ENCODE measurements at regions not wholly inside any gene's neighbourhood (a gene's known extent, or its start where the extent isn't known, plus 50 kb on each side); places are given as distances from the start of the nearest gene placed in this dataset.

DNA sequence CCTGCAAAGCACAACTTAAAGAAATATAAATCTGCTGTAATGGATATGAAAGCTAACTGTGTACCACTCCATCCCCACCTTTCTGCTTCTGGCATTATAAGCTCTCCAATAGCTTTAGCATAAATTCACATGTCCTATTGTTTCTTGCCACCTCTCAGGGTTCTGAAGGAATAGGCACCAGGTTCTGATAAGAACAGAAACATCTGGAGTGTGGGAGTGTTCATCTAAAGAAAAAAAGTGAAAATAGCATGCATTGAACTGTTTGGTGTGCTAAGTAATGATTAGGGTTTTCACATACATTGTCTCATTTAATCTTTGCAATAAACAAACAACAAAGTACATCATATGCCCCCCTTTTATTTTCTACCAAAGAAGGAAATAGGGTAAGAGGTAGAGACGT lies 72.3 kb downstream of the FAM76B start:
- DNase-seq: no peak

DNA sequence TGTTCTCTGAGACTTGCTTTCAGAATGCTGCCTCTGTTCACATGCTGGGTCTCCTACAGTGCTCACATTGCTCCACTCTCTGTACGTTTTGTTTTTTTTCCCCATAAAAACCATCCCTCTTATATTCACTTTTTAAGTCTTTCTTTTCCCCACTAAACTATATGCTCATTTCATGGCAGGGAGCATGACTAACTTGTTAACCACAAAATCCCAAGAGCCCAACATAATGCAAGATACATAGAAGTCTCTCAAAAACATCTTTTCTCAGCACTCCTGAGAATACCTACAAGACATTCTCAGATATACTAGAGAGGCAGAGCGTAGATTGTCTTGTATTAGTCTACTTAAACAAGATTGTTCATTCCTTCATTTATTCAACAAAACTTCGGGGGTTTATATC lies 73.3 kb downstream of the FAM76B start:
- no peak for DNase-seq

DNA sequence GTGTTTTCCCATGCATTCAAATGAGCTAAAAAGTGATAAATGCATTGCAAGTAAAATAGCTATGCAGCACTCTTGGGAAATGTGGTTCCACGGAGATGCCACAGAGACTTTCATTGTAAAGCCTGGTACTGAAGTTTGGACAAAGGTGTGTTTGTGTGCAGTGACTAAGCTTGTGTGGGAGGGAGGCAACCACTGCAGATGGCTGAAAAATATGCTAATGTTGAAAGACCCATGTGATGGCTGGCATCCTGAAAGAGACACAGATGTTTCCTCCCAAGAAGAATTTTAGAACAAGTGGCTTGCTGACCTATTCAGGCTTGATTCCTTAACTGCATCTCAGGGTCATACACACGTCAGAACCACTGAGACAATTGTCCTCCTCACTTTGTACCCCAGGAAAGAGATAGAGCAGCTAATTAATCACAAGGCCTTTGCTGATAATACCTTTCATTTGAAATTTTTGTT lies 73.8 kb downstream of the FAM76B start:
- DNase-seq: no peak

DNA sequence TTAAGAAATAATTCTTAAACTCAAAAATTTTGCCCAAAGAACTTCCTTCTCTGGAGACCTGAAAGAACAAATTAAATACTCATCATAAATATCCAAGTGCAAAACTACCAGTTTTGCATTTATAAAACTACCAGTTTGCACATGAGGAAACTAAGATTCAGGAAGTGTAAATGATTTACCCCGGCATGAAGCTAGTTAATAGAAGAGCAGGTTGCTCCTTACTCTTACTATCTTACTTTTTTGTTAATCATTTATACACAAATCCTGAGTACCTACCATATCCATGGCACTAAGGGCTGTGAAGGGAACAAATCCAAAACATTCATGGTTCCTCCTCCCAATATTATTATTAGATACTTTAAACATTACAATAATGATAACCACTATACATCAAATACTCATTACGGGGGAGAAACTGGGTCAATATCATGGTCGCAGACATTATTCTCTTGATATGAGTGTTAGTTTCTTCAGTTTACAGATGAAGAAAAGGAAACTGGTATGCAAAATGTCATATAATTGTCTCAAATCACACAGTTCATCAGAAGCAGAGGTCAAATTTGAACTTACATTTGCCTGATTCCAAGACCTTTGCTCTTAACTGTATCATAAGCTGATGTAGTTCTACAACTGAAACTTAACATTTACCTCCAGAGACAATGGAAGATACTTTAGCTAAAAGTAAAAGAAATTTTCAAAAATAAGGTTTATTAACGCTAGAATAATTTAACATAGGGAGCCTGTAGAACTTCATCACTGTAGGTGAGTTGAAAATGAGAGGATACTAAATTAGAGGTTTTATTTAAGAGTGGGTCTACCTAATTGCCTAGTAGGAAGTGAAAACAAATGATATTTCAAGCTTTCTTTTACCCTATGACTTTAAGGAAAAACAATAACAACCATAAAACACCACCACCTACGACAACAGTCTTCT lies 74.5 kb downstream of the FAM76B start:
- DNase-seq: no peak

DNA sequence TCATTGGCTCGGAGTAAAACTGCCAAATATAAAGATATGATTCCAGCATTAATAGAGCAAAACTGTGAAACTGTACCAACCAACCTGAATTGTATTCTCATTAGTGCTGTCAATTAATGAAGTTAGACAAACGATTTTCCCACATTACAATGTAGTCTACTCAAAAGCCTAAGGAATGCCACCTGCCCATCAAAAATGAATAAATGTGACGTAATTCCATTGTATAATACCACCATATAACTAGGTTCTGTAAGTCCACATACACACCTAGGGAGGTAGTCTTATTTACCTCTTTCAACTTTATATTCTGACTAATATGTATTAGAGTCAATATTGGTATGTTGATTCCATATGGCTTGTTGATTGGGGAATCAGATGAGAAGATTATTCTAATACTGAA lies 76.2 kb downstream of the FAM76B start:
- no peak for DNase-seq

DNA sequence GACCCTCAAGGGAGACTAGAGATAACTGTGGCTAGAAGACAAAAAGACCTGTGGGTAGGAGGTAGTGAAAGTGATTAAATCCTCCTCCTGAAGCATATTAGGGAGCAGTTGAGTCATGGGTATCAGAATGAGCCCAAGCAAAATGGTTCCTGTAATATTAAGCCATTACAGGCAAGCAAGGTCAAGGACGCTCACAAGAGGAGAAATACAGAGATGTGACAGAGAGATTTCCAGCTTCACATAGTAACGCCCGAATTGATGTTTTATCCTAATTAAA lies 77.7 kb downstream of the FAM76B start:
- DNase-seq: no peak

DNA sequence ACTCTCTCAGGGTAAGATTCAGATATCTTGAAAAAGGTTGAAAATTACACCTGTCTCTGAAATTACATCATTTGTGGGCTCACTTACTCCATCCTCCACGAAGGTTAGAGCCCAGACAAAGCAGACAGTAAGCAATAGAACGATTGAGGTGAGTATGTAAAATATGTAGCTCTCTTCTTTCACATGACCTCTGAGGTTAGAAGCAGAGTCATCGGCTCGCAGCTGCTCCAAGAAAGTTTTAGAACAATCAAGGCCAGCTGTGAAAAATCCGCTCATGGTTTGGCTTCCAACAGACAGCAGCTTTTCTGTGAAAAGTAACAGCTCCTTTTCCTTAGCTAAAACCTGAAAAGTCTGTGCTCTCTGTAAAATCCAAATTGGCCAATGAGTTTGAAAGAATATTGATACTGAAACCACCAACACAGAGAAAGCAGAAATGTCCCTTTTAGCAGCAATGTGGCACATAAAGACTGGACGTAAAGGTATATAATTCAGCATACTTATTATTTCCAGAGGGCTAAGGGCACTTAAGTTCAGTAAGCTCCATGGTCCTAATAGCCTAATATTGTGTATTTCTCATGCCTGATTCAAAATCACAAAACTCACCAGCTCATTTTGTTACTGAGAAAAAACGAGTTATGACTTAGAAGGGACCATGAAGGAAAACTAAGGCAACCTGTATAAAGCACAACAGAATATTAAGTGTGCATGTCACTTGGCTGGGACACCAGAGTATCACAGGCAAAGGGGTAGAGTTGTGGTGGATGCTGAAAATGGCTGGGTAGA lies 78.2 kb downstream of the FAM76B start:
- no peak for DNase-seq

DNA sequence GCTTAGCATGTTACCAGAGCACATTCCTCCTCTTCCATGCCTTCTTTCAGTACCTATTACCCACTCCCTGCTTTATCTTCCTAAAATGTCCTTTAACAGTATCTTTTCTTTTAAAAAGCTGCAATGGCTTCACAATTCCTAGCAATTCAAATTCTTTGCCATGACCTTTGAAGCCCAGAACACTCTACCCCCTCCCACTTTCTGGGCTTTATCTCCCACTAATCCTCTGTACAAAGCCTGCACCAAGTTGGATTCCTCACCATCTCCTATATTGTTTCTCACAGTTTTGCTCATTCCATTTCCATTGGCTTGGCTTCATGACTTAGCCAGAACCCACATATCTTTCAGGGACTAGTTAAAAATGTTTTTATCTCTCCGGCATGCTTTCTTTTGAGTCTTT lies 80.9 kb downstream of the FAM76B start:
- no peak for DNase-seq

DNA sequence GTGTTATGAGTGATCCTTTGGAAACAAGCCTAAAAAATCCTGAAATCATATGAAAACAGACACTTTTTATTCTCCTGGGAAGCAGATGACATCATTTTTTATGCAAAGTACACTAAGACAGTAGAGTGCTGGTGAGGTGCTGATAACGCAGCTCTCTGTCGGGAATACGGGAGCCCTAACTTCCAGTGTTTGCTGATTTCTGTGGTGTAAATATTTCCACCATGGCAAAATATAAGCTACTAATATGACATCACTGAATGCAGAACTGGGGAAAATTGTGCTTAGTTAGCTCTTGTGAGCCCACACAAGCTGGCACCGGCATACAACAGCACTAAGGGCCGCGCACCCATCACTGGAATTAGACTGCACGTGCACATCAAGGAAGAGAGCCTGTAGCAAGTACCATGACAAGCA lies 82.6 kb downstream of the FAM76B start:
- no peak for DNase-seq

DNA sequence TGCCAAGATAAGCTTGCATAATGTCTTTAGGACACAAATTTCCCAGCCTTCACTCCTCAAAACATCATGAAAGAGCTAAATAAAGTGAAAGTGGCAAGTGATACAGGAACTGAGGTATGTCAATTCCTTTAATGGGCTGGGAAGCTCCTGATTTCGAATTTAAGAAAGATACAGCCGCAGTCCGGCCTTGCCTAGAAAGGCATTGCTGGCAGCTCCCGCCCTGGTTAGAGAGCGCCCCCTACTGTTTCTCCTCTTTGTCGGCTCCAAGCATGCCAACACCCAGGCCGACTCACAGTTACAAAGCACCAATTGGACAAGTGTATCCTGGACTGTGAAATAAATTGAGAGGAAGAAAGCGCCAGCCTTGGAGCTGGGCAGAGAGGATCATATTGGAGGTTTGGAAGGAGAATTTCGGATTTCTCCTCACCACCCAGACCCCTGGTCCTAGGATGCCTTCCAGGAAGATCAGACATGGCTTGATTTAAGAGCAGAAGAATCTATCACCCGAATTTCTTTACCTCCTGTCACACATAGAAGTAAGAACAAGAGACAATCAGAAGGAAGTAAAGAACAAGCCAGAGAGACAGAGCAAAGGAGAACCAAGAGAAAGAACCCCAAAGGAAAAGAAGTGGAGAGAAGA lies 84.0 kb downstream of the FAM76B start:
- peak; percentile 18 to 84 for DNase-seq

DNA sequence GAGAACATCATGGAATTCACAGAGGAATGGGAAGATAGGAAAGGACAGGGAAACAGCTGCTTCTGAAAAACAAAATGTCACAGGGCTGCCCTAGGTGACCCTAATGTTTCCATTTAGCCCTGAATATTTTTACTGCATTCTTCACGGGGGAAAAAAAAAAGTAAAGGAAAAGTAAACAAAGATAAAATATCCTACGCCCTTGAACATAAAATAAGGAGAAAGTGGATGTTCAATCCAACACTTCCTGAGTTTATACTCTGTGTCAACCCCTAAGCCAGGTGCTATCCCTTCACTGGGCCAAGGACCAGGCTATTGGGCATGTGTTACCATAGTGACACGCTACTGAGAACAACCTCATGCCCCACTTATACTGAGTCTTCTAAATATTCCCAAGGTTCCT lies 84.7 kb downstream of the FAM76B start:
- no peak for DNase-seq

DNA sequence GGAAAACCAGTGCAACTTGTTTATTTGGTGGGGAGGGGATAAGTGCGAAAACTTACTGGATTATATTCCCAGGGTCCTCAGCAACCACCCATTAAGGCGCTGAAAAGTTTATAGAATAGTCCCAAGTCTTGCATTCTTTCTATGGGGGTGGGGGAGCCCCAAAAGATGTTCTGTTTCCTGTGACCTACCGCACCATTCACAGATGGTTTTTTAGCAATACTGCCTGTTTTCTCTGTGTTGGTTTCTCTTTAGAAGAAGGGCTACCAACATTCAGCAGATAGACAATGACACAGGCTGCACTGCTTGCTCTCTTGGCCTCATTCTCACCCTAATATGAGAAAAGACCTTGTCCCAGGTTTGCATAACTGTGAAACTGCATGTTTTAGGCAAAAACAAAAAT lies 86.5 kb downstream of the FAM76B start:
- no peak for DNase-seq

DNA sequence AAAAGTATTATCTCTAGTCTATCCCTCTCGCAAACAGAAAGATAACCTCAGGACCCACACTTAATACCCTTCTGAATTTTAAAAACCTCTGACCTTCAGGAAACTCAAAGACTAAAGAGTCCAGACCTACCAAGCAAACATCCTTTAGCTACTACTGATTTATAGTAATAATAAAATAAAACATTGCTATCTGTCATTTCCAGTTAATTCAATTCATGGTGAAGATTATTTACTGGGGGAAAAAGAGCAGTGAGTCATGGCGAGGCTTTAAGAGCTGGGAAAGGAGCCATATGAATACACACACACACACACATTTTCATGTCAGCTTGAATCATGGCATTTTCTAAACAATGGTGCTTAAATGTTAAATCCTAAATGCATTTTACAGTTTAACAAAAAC lies 87.1 kb downstream of the FAM76B start:
- DNase-seq: no peak

DNA sequence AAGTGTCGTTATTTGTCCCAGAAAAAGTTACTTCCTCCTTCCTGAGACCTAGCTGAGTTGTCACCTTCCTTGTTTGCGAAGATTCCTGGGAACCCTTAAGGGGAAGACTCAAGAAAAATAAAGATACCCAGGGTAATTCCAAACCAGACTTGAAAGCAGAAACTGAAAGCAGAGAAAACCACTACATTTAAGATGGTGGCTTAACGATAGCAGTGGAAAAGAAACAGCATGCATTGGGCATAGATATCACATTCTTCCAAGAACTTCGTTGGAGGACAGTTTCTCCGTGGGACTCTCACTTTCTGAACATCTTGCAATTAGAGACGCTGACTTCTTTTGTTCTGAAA lies 89.1 kb downstream of the FAM76B start:
- no peak for DNase-seq

DNA sequence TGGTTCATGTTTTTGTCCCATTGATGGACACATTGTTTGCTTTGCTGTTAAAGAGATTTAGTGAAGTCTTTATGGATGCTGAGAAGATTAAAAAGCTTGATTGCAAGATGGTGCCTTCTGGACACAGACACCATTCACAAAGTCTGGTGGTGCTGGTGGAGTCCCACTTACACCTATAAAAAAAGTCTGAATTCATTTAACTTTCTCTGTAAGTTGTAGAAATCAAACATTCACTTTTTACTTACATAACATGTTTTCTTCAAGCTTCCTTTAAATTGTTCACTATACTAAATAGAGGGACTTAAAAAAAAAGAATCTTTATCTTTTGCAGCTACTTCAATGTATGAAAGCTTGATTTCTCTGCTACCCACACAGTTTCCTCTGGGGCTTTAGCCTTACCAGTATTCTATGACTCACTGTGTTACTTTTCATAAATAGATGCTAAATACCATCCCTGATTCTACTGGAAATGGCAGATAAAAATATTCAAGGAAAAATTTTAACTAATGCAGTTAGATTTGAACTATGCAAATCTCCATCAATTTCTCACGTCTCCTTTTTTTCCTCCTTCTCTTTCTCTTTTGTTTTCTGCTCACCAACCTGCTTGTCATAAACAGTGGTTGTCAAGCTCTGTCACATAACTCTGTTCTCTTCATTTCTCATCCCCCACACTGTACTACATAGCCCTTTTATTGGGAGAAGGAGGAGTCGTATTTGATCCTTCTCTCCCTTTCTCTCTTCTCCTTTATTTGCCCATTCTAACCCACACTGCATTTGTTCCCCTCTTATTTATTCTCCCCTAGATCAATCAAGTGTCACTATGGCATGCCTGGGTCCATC lies 89.7 kb downstream of the FAM76B start:
- DNase-seq: no peak

DNA sequence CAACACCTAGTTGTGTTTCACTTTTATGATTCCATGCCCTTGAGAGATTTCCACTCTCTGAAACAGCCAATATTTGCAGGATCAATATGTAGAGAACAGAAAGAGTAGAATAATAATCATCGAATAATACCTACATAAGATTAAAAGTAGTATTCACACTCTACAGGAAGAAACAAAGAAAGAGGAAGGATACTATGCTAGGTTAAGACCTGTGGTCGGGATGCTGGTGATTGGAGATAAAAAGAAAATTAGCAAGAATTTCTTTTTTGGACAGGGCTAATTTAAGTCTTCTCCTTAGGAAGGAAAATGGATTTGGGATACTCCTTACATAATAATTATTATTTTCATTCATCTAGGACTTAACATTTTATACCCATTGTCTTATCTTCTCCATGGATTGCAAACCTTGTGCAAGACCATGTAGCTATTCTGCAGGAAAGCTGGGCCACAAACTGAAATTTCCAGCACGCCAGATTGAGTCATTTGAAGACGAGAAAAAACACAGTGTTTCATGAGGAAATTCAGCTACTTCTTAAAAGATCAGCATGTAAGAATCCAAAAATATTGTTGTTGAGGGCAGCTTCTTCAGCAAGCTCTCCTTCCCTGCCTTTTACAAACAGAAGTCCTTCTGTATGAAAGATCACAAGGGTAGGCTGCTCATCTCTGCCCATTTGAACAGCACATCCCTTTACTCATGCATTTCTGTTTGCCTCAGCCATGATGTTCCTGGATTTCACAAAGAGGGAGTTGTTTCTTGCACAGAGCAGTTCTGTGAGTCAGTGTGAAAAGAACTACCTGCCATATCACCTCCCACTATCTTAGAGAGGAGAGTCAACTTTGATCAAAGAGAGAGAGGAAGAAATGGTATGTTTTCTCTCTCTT lies 90.7 kb downstream of the FAM76B start:
- no peak for DNase-seq

DNA sequence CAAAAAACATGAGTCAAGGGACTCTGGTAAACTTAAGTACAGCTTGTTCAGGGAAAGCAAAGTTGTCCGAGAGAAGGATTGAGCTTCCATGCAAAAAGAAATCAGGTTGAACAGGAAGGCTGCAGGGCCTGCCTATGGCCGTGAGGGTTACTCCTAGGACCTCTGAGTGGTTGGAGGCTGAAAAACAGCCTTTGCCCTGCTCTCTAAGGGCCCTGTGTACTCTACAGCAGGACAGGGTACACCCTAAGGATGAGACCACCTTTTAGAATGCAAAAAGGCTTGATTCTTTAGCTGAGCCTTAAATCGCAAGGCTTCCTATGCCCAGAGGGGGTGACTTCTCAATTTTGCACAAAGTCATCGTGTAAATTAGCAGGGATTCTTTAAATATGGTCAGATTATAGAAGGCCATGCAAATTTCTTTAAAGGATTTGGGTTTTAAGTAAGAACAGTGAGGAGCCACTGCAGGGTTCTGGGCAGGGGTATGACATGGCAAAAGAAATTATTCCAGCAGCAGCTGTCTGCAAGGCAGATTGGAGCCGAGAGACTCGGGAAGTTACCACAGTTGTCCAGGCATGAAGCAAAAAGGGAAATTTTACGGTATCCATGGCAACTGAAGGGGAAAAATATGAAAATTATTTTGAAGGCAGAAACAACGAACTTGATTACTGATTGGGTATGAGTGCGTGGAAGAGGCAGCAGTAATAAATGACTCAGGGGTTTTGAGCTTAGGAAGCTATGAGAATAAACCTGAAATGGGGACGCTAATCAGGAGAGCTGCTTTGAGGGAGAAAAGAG lies 91.8 kb downstream of the FAM76B start:
- no peak for DNase-seq

DNA sequence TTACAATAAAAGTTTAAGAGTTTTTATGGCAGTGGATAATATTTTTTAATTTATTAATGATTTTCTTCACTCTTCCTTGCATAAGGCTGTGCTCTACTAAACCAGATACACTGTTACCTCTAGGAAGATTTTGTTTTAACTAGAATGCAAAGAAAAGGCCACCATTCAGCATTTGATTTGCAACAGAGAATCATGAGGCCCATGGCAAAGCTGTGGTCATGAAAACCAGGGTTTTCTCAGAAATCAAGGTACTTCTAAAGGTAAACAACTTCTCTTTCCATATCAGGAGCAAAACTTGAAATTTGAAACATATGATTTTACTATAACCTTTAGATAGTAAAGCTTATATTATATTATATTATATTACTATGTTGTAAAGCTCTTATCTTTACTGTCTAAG lies 94.4 kb downstream of the FAM76B start:
- no peak for DNase-seq

DNA sequence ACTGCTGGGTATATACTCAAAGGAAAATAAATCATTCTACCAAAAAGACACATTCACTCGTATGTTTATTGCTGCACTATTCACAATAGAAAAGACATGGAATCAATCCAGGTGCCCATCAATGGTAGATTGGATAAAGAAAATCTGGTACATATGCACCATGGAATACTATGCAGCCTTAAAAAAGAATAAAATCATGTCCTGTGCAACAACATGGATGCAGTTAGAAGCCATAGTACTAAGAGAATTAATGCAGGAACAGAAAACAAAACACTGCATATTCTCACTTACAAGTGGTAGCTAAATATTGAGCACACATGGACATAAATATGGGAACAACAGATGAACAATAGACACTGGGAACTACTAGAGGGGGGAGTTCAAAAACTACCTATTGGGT lies 96.3 kb downstream of the FAM76B start:
- DNase-seq: no peak

DNA sequence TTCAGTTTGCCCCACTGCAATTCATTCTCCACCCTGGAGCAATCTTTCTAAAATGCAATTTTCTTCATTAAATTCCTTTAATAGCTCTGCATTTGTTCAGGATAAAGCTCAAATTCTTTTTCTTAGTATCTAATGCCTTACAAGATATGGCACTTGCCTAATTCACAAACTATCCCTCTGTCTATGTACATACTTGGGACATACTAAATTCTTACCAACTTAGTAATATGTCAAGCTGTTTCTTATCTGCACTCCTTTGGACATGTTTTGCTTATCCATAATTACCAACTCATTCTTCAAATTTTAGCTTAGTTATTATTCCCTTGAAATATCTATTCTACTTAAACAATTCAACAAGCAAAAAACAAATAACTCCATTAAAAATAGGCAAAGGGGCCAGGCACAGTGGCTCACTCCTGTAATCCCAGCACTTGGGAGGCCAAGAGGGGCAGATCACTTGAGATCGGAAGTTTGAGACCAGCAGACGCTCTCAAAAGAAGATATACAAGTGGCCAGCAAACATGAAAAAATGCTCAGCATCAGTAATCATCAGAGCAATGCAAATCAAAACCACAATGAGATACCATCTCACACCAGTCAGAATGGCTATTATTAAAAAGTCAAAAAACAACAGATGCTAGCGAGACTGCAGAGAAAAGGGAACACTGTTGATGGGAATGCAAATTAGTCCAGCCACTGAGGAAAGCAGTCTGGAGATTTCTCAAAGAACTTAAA lies 96.9 kb downstream of the FAM76B start:
- no peak for DNase-seq

All from SW 1271 (cell line).